H9 (cell line): ENCODE measurements at regions not wholly inside any gene's neighbourhood (a gene's known extent, or its start where the extent isn't known, plus 50 kb on each side); places are given as distances from the start of the nearest gene placed in this dataset.

ENCODE experiments used
- DNase-seq: peaks from one replicate; pipeline ENCODE4 v3.0.0-alpha.2; 2017
- H2AFZ ChIP-seq: one replicate; pipeline ENCODE4 v1.6.1; 2013; ENCODE audit warnings: mild to moderate bottlenecking, low read length, control low read depth, moderate library complexity
- H2AK5ac ChIP-seq: 2 replicates; pipeline ENCODE4 v1.6.1; 2013; ENCODE audit warnings: low read length, control low read depth, mixed read lengths; ENCODE audit not compliant: insufficient read length
- H2BK120ac ChIP-seq: one replicate; pipeline ENCODE4 v1.6.1; 2013; ENCODE audit warnings: low read depth, mild to moderate bottlenecking, low read length, control low read depth, inconsistent platforms; ENCODE audit not compliant: poor library complexity, severe bottlenecking
- H2BK12ac ChIP-seq: 2 replicates; pipeline ENCODE4 v1.6.1; 2013; ENCODE audit warnings: low read length, control low read depth, mixed read lengths, low read depth; ENCODE audit not compliant: insufficient read length
- H2BK15ac ChIP-seq: 2 replicates; pipeline ENCODE4 v1.6.1; 2013; ENCODE audit warnings: low read depth, low read length, control low read depth
- H2BK20ac ChIP-seq: one replicate; pipeline ENCODE4 v1.6.1; 2013; ENCODE audit warnings: low read depth, mild to moderate bottlenecking, low read length, control low read depth, inconsistent platforms; ENCODE audit not compliant: poor library complexity, severe bottlenecking
- H2BK5ac ChIP-seq: 2 replicates; pipeline ENCODE4 v1.6.1; 2013; ENCODE audit warnings: low read length, control low read depth, mixed read lengths; ENCODE audit not compliant: insufficient read length
- H3K14ac ChIP-seq: 2 replicates; pipeline ENCODE4 v1.6.1; 2013; ENCODE audit warnings: low read length, control low read depth; ENCODE audit not compliant: insufficient read depth
- H3K18ac ChIP-seq: 2 replicates; pipeline ENCODE4 v1.6.1; 2013; ENCODE audit warnings: low read depth, mild to moderate bottlenecking, mixed read lengths, low read length, control low read depth; ENCODE audit not compliant: insufficient read length
- H3K23ac ChIP-seq: 2 replicates; pipeline ENCODE4 v1.6.1; 2013; ENCODE audit warnings: low read length, control low read depth, mixed read lengths, low read depth; ENCODE audit not compliant: insufficient read length
- H3K23me2 ChIP-seq: 2 replicates; pipeline ENCODE4 v1.6.1; 2013; ENCODE audit warnings: low read depth, mild to moderate bottlenecking, mixed read lengths, low read length, control low read depth; ENCODE audit not compliant: insufficient read length, poor library complexity, severe bottlenecking
- H3K27ac ChIP-seq: 2 replicates; pipeline ENCODE4 v1.5.1; 2013; ENCODE audit warnings: low read length, control low read depth, mixed read lengths, low read depth; ENCODE audit not compliant: insufficient read length
- H3K27me3 ChIP-seq: 2 replicates; pipeline ENCODE4 v1.6.1; 2013; ENCODE audit warnings: low read length, control low read depth, inconsistent platforms; ENCODE audit not compliant: insufficient read depth
- H3K4ac ChIP-seq: 2 replicates; pipeline ENCODE4 v1.6.1; 2013; ENCODE audit warnings: low read depth, mild to moderate bottlenecking, control low read depth, inconsistent platforms, low read length, moderate library complexity
- H3K4me1 ChIP-seq: 2 replicates; pipeline ENCODE4 v1.6.1; 2013; ENCODE audit warnings: low read length, control low read depth, inconsistent platforms; ENCODE audit not compliant: insufficient read depth
- H3K4me2 ChIP-seq: 2 replicates; pipeline ENCODE4 v1.6.1; 2013; ENCODE audit warnings: low read length, control low read depth, mixed read lengths; ENCODE audit not compliant: insufficient read length, insufficient read depth
- H3K56ac ChIP-seq: 2 replicates; pipeline ENCODE4 v1.6.1; 2013; ENCODE audit warnings: low read depth, mild to moderate bottlenecking, mixed read lengths, low read length, control low read depth; ENCODE audit not compliant: insufficient read length
- H3K79me1 ChIP-seq: 2 replicates; pipeline ENCODE4 v1.6.1; 2013; ENCODE audit warnings: low read depth, mild to moderate bottlenecking, moderate library complexity, low read length, control low read depth, inconsistent platforms; ENCODE audit not compliant: insufficient read depth, poor library complexity, severe bottlenecking
- H3K79me2 ChIP-seq: 2 replicates; pipeline ENCODE4 v1.6.1; 2013; ENCODE audit warnings: low read length, control low read depth, inconsistent platforms; ENCODE audit not compliant: insufficient read depth
- H3K9ac ChIP-seq: 2 replicates; pipeline ENCODE4 v1.6.1; 2013; ENCODE audit warnings: low read length, control low read depth, mixed read lengths; ENCODE audit not compliant: insufficient read length; ENCODE audit errors: extremely low read depth
- H3K9me3 ChIP-seq: one replicate; pipeline ENCODE4 v1.6.1; 2013; ENCODE audit warnings: low read depth, low read length, inconsistent platforms; ENCODE audit not compliant: control insufficient read depth
- H3T11ph ChIP-seq: one replicate; pipeline ENCODE4 v1.6.1; 2013; ENCODE audit warnings: mild to moderate bottlenecking, low read length, control low read depth, inconsistent platforms
- H4K20me1 ChIP-seq: one replicate; pipeline ENCODE4 v1.6.1; 2013; ENCODE audit not compliant: control insufficient read depth, insufficient read length, insufficient read depth
- H4K5ac ChIP-seq: 2 replicates; pipeline ENCODE4 v1.6.1; 2013; ENCODE audit warnings: low read depth, mild to moderate bottlenecking, mixed read lengths, low read length, control low read depth; ENCODE audit not compliant: insufficient read length
- H4K8ac ChIP-seq: replicated peaks from 2 replicates; pipeline ENCODE4 v1.6.1; 2013; ENCODE audit warnings: low read length, control low read depth, mixed read lengths, low read depth; ENCODE audit not compliant: insufficient read length
- H4K91ac ChIP-seq: 2 replicates; pipeline ENCODE4 v1.6.1; 2013; ENCODE audit warnings: low read depth, mild to moderate bottlenecking, moderate library complexity, mixed read lengths, low read length, control low read depth; ENCODE audit not compliant: insufficient read length
- H3K27ac Mint-ChIP-seq, 3 experiments: 2 replicates in 2 of 3; 3 replicates in 1 of 3; pipeline ENCODE4 v1.8.0; 2020 to 2021; ENCODE audit warnings: mixed read lengths in 3 of 3, mild to moderate bottlenecking in 1 of 3, moderate library complexity in 1 of 3
- H3K27me3 Mint-ChIP-seq: 2 replicates; pipeline ENCODE4 v1.8.0; 2021; ENCODE audit warnings: low read depth, mild to moderate bottlenecking, moderate library complexity, mixed read lengths
- H3K36me3 Mint-ChIP-seq, 3 experiments: 2 replicates in 2 of 3; 3 replicates in 1 of 3; pipeline ENCODE4 v1.8.0; 2020 to 2021; ENCODE audit warnings: low read depth in 3 of 3, mixed read lengths in 3 of 3; ENCODE audit not compliant: insufficient read depth in 1 of 3
- H3K4me1 Mint-ChIP-seq, 2 experiments: 2 replicates each; pipeline ENCODE4 v1.8.0; 2020; ENCODE audit warnings: mixed read lengths in 2 of 2
- H3K4me3 Mint-ChIP-seq, 2 experiments: 2 replicates in 1 of 2; 3 replicates in 1 of 2; pipeline ENCODE4 v1.8.0; 2020 to 2021; ENCODE audit warnings: mild to moderate bottlenecking in 2 of 2, mixed read lengths in 2 of 2, moderate library complexity in 1 of 2
- H3K9me3 Mint-ChIP-seq, 2 experiments: 2 replicates in 1 of 2; 3 replicates in 1 of 2; pipeline ENCODE4 v1.8.0; 2020; ENCODE audit warnings: mild to moderate bottlenecking in 2 of 2, mixed read lengths in 2 of 2, moderate library complexity in 1 of 2
- WGBS: extraction: QIAGEN DNeasy Blood & Tissue Kit; methylation state at CpG from one replicate; pipeline ENCODE4 v1.1.7; 2013; ENCODE audit warnings: missing lambda C conversion rate, low lambda C conversion rate, mixed read lengths; ENCODE audit not compliant: insufficient read length; ENCODE audit errors: extremely low coverage; 5-methylcytosine and 5-hydroxymethylcytosine counted together
- TF ChIP-seq, protein P1 (sequence below): fragments of 200-600 bp; sonication (generic); conservative IDR thresholded peaks from 3 replicates; pipeline ENCODE4 v1.8.0; 2021; ENCODE audit warnings: antibody characterized with exemption, mild to moderate bottlenecking

DNA sequence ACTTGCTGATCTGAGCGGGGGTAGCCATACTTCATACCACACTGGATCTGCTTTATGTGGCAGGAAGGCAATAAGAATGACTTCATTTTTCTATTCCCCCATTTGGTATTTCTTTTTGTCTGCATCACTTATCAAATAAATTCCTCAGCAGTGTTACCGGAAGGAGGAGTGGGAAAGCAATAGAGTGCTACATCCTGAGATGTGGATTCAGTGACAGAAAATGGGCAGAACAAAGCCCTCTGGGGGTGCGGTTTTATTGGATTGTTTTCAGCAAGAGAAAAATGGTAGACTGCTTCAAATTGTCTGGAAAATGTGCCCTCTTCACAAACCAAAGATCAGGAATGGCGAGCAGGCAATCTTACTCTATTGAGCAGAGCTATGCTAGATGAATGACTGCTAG is 751.9 kb upstream of the NEGR1 start:
- H3K27me3 ChIP-seq: no peaks in the 10 kb centered on the region
- no peaks in the 10 kb centered on the region for H3K9me3 Mint-ChIP-seq
- no peak overlapping the region for H2AFZ ChIP-seq
- H3K4ac ChIP-seq: no peak overlapping the region
- no peaks in the 10 kb centered on the region for H3K79me1 ChIP-seq
- no peak overlapping the region for H4K91ac ChIP-seq
- H3K4me2 ChIP-seq: no peak overlapping the region
- H4K8ac ChIP-seq: no peak overlapping the region
- H4K20me1 ChIP-seq: no peaks in the 10 kb centered on the region
- H2BK15ac ChIP-seq: no peak overlapping the region
- H3T11ph ChIP-seq: no peak overlapping the region
- H2BK5ac ChIP-seq: no peak overlapping the region
- H3K4me1 Mint-ChIP-seq: peaks cover 26 to 30% of the 10 kb centered on the region in 2 experiments
- no peak overlapping the region for H2BK20ac ChIP-seq
- H3K79me2 ChIP-seq: no peaks in the 10 kb centered on the region
- no peak overlapping the region for H2AK5ac ChIP-seq
- H3K23me2 ChIP-seq: no peaks in the 10 kb centered on the region
- no peak for DNase-seq
- no peak overlapping the region for H3K27ac ChIP-seq
- H3K4me1 ChIP-seq: peaks cover 14% of the 10 kb centered on the region; the same call in 1 of the 2 replicates
- no peak overlapping the region for H3K9ac ChIP-seq
- no peak overlapping the region for H3K14ac ChIP-seq
- no peak overlapping the region for H4K5ac ChIP-seq
- H3K4me3 Mint-ChIP-seq: peak overlapping the region in 1 of 2 experiments; percentile 13; a peak in 1 of 5 replicates
- peak overlapping the region in 2 of 3 experiments; percentile 64 to 92; a peak in 3 of 7 replicates for H3K27ac Mint-ChIP-seq
- H3K23ac ChIP-seq: no peak overlapping the region
- TF ChIP-seq, protein P1, sequence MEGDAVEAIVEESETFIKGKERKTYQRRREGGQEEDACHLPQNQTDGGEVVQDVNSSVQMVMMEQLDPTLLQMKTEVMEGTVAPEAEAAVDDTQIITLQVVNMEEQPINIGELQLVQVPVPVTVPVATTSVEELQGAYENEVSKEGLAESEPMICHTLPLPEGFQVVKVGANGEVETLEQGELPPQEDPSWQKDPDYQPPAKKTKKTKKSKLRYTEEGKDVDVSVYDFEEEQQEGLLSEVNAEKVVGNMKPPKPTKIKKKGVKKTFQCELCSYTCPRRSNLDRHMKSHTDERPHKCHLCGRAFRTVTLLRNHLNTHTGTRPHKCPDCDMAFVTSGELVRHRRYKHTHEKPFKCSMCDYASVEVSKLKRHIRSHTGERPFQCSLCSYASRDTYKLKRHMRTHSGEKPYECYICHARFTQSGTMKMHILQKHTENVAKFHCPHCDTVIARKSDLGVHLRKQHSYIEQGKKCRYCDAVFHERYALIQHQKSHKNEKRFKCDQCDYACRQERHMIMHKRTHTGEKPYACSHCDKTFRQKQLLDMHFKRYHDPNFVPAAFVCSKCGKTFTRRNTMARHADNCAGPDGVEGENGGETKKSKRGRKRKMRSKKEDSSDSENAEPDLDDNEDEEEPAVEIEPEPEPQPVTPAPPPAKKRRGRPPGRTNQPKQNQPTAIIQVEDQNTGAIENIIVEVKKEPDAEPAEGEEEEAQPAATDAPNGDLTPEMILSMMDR: no peak
- no CpG with 5 or more reads among the region's 4 CpGs for WGBS
- H3K27me3 Mint-ChIP-seq: no peaks in the 10 kb centered on the region
- H3K36me3 Mint-ChIP-seq: no peaks in the 10 kb centered on the region
- H2BK120ac ChIP-seq: no peak overlapping the region
- no peak overlapping the region for H2BK12ac ChIP-seq
- H3K56ac ChIP-seq: no peak overlapping the region
- no peaks in the 10 kb centered on the region for H3K9me3 ChIP-seq
- H3K18ac ChIP-seq: no peak overlapping the region
